ENCODE measurements at regions not wholly inside any gene's neighbourhood (a gene's known extent, or its start where the extent isn't known, plus 50 kb on each side); places are given as distances from the start of the nearest gene placed in this dataset.

GRCh38 chr2:172204309-172204708 is 101.6 kb upstream of the DLX2 start:
- POLR2A ChIA-PET (ENCODE audit: low non-redundant PET) = no interaction called here
- CTCF ChIA-PET = no interaction called here
- BruUV-seq (replicated peaks) = no TSS peak

GRCh38 chr2:172204762-172205161 is 102.1 kb upstream of the DLX2 start:
- TF ChIP-seq CTCF (conservative IDR thresholded peaks at IDR 0.05; ENCODE audit: low read depth, low read length) = no peak
- no peak for TF ChIP-seq EZH2 (IDR thresholded peaks at IDR 0.05; ENCODE audit: borderline replicate concordance, low read depth, low read length, poor library complexity, severe bottlenecking)
- ChIA-PET CTCF (no interaction called here), POLR2A (ENCODE audit: low non-redundant PET) (no interaction called here)
- Histone ChIP-seq H3K27ac (ENCODE audit: low read depth, low read length, poor library complexity, severe bottlenecking) (no peak overlapping the region), H3K4me1 (ENCODE audit: insufficient read depth, low read length, poor library complexity, severe bottlenecking) (no peaks in the 10 kb centered on the region), H3K36me3 (ENCODE audit: insufficient read depth, low read length, poor library complexity, severe bottlenecking) (no peaks in the 10 kb centered on the region), H3K4me3 (ENCODE audit: low read depth, low read length, poor library complexity, severe bottlenecking) (no peak overlapping the region), H3K27me3 (replicated peaks; ENCODE audit: insufficient read depth, low read depth, low read length, poor library complexity) (no peaks in the 10 kb centered on the region), H3K9me3 (ENCODE audit: low read depth, low read length, poor library complexity, severe bottlenecking) (peaks cover 9% of the 10 kb centered on the region)
- no peak for DNase-seq (ENCODE audit: low spot score)
- intact Hi-C loops (cut with micrococcal nuclease; ENCODE audit: unreplicated experiment) = no loop called here
- no TSS peak for BruUV-seq (replicated peaks)

More at GRCh38 chr2:172204309-172204708, 101.6 kb upstream of the DLX2 start:
- Histone ChIP-seq H3K4me3 (ENCODE audit: low read depth, low read length, poor library complexity, severe bottlenecking) (no peak overlapping the region), H3K36me3 (ENCODE audit: insufficient read depth, low read length, poor library complexity, severe bottlenecking) (no peaks in the 10 kb centered on the region), H3K27ac (ENCODE audit: low read depth, low read length, poor library complexity, severe bottlenecking) (no peak overlapping the region), H3K27me3 (replicated peaks; ENCODE audit: insufficient read depth, low read depth, low read length, poor library complexity) (no peaks in the 10 kb centered on the region), H3K9me3 (ENCODE audit: low read depth, low read length, poor library complexity, severe bottlenecking) (peaks cover 10% of the 10 kb centered on the region), H3K4me1 (ENCODE audit: insufficient read depth, low read length, poor library complexity, severe bottlenecking) (no peaks in the 10 kb centered on the region)
- no peak for DNase-seq (ENCODE audit: low spot score)
- TF ChIP-seq EZH2 (IDR thresholded peaks at IDR 0.05; ENCODE audit: borderline replicate concordance, low read depth, low read length, poor library complexity, severe bottlenecking) (no peak), CTCF (conservative IDR thresholded peaks at IDR 0.05; ENCODE audit: low read depth, low read length) (no peak)
- intact Hi-C loops (cut with micrococcal nuclease; ENCODE audit: unreplicated experiment) = no loop called here

- Histone ChIP-seq H3K4me1 (ENCODE audit: insufficient read depth, low read length, poor library complexity, severe bottlenecking) (no peaks in the 10 kb centered on the region), H3K27me3 (replicated peaks; ENCODE audit: insufficient read depth, low read depth, low read length, poor library complexity) (no peaks in the 10 kb centered on the region), H3K9me3 (ENCODE audit: low read depth, low read length, poor library complexity, severe bottlenecking) (peaks cover 4% of the 10 kb centered on the region), H3K27ac (ENCODE audit: low read depth, low read length, poor library complexity, severe bottlenecking) (no peak overlapping the region), H3K36me3 (ENCODE audit: insufficient read depth, low read length, poor library complexity, severe bottlenecking) (no peaks in the 10 kb centered on the region), H3K4me3 (ENCODE audit: low read depth, low read length, poor library complexity, severe bottlenecking) (no peak overlapping the region)
- ChIA-PET POLR2A (ENCODE audit: low non-redundant PET) (no interaction called here), CTCF (no interaction called here)
- intact Hi-C loops (cut with micrococcal nuclease; ENCODE audit: unreplicated experiment) = no loop called here
- no peak for DNase-seq (ENCODE audit: low spot score)
- TF ChIP-seq EZH2 (IDR thresholded peaks at IDR 0.05; ENCODE audit: borderline replicate concordance, low read depth, low read length, poor library complexity, severe bottlenecking) (no peak), CTCF (conservative IDR thresholded peaks at IDR 0.05; ENCODE audit: low read depth, low read length) (no peak)
- no TSS peak for BruUV-seq (replicated peaks)
These were observed 102.6 kb upstream of the DLX2 start for GRCh38 chr2:172205292-172205691.
